SK-N-SH treated with all-trans-retinoic acid at 6 μM for 48 hours (cell line): ENCODE measurements at regions not wholly inside any gene's neighbourhood (a gene's known extent, or its start where the extent isn't known, plus 50 kb on each side); places are given as distances from the start of the nearest gene placed in this dataset.

ENCODE experiments used
- CREB5 ChIP-seq: fragments of 250-450 bp; sonication (Bioruptor Pico); IDR thresholded peaks from 2 replicates; pipeline ENCODE4 v1.5.1; 2020; ENCODE audit warnings: low read depth, mild to moderate bottlenecking, moderate library complexity
- OSR1 ChIP-seq: fragments of 250-450 bp; sonication (Bioruptor Pico); IDR thresholded peaks from 2 replicates; pipeline ENCODE4 v1.8.0; 2022; ENCODE audit warnings: moderate library complexity, mild to moderate bottlenecking, inconsistent platforms
- PPARA ChIP-seq: fragments of 250-450 bp; sonication (Bioruptor Pico); IDR thresholded peaks from 2 replicates; pipeline ENCODE4 v1.5.0; 2020; ENCODE audit warnings: mild to moderate bottlenecking, borderline replicate concordance
- RARB ChIP-seq: fragments of 250-450 bp; sonication (Bioruptor Pico); IDR thresholded peaks from 2 replicates; pipeline ENCODE4 v1.8.0; 2021; ENCODE audit warnings: mild to moderate bottlenecking, moderate library complexity
- SNAI2 ChIP-seq: fragments of 250-450 bp; sonication (Bioruptor Pico); IDR thresholded peaks from 2 replicates; pipeline ENCODE4 v1.5.0; 2020; ENCODE audit warnings: mild to moderate bottlenecking, moderate library complexity

- TF ChIP-seq CREB5 (CRISPR knock-in tag) (no peak), OSR1 (CRISPR knock-in tag) (no peak), SNAI2 (no peak), PPARA (CRISPR knock-in tag) (no peak), RARB (no peak)
Observed at GRCh38 chr4:188329521-188329920, 190.3 kb downstream of the TRIML1 start.
